HG02938 (cell line): ENCODE measurements at regions not wholly inside any gene's neighbourhood (a gene's known extent, or its start where the extent isn't known, plus 50 kb on each side); places are given as distances from the start of the nearest gene placed in this dataset.
"Not testable (repeated sequence)": the region's sequence is repeated elsewhere in the genome, so short reads cannot be mapped to it uniquely, and the experiment has no call there.

ENCODE experiments used
- ATAC-seq: cut with Tn5 transposase; IDR thresholded peaks from one replicate; pipeline ENCODE4 v1.9.1; 2021; ENCODE audit warnings: mild to moderate bottlenecking, moderate library complexity; ENCODE audit not compliant: unreplicated experiment

GRCh38 chr17:70320673-70321345 lies 151.5 kb downstream of the KCNJ2 start:
- ATAC-seq: no peak

- no peak for ATAC-seq
Observed at GRCh38 chr17:70321352-70321751, 152.0 kb downstream of the KCNJ2 start.

- no peak for ATAC-seq
Observed at GRCh38 chr17:70323269-70323668, 153.9 kb downstream of the KCNJ2 start.

- ATAC-seq: no peak
Observed at GRCh38 chr17:70324031-70324430, 154.7 kb downstream of the KCNJ2 start.

GRCh38 chr17:70327279-70327678 lies 157.9 kb downstream of the KCNJ2 start:
- no peak for ATAC-seq

GRCh38 chr17:70327723-70328122 lies 158.4 kb downstream of the KCNJ2 start:
- no peak for ATAC-seq

GRCh38 chr17:70329721-70330120 lies 160.4 kb downstream of the KCNJ2 start:
- ATAC-seq: no peak

GRCh38 chr17:70331066-70331465 lies 161.7 kb downstream of the KCNJ2 start:
- ATAC-seq: not testable (repeated sequence)

GRCh38 chr17:70332356-70333210 lies 163.3 kb downstream of the KCNJ2 start:
- ATAC-seq: no peak

GRCh38 chr17:70336411-70336810 lies 167.1 kb downstream of the KCNJ2 start:
- ATAC-seq: no peak

- no peak for ATAC-seq
Observed at GRCh38 chr17:70338946-70339354, 169.6 kb downstream of the KCNJ2 start.

GRCh38 chr17:70343114-70343513 lies 173.8 kb downstream of the KCNJ2 start:
- no peak for ATAC-seq

GRCh38 chr17:70344386-70345060 lies 175.2 kb downstream of the KCNJ2 start:
- ATAC-seq: no peak

GRCh38 chr17:70345061-70345460 lies 175.7 kb downstream of the KCNJ2 start:
- ATAC-seq: no peak

- ATAC-seq: no peak
Observed at GRCh38 chr17:70352834-70353233, 183.5 kb downstream of the KCNJ2 start.

GRCh38 chr17:70353408-70354092 lies 184.2 kb downstream of the KCNJ2 start:
- peak; percentile 69 for ATAC-seq

- no peak for ATAC-seq
Observed at GRCh38 chr17:70355185-70355584, 185.9 kb downstream of the KCNJ2 start.

GRCh38 chr17:70357190-70357589 lies 187.9 kb downstream of the KCNJ2 start:
- ATAC-seq: no peak

GRCh38 chr17:70365091-70365583 lies 195.8 kb downstream of the KCNJ2 start:
- peak; percentile 94 for ATAC-seq

- no peak for ATAC-seq
Observed at GRCh38 chr17:70366386-70366785, 197.1 kb downstream of the KCNJ2 start.

GRCh38 chr17:70368011-70368410 lies 198.7 kb downstream of the KCNJ2 start:
- ATAC-seq: no peak
